PFSK-1 (cell line): ENCODE measurements at regions not wholly inside any gene's neighbourhood (a gene's known extent, or its start where the extent isn't known, plus 50 kb on each side); places are given as distances from the start of the nearest gene placed in this dataset.

ENCODE experiments used
- FOXP2 ChIP-seq: optimal IDR thresholded peaks from 2 replicates; pipeline ENCODE3; 2011; ENCODE audit warnings: borderline replicate concordance, control low read depth, inconsistent platforms; ENCODE audit not compliant: insufficient read depth; ENCODE audit errors: extremely low read length, extremely low read depth
- REST ChIP-seq, 2 experiments: IDR thresholded peaks; 2 replicates each; pipeline versions ENCODE4 v1.6.1 to v1.8.0; 2011 to 2012; ENCODE audit warnings: low read depth in 2 of 2, low read length in 2 of 2, control low read depth in 1 of 2, inconsistent platforms in 1 of 2, mild to moderate bottlenecking in 1 of 2, moderate library complexity in 1 of 2; ENCODE audit not compliant: insufficient read depth in 1 of 2
- SIN3A ChIP-seq: IDR thresholded peaks from 2 replicates; pipeline ENCODE4 v1.6.1; 2012; ENCODE audit warnings: mild to moderate bottlenecking, low read length, moderate library complexity, borderline replicate concordance; ENCODE audit not compliant: insufficient read depth
- TAF1 ChIP-seq: IDR thresholded peaks from 2 replicates; pipeline ENCODE4 v1.6.1; 2012; ENCODE audit warnings: low read length, control low read depth, borderline replicate concordance; ENCODE audit not compliant: insufficient read depth

- TF ChIP-seq TAF1, result no peak
- TF ChIP-seq FOXP2, result no peak
- TF ChIP-seq REST (IDR thresholded peaks at IDR 0.05; ENCODE audit: insufficient read depth in 1 of 2, low read depth in 2 of 2, low read length in 2 of 2), result no peak
- TF ChIP-seq SIN3A, result no peak
Observed at GRCh38 chr2:17302281-17302680, 216.0 kb downstream of the RAD51AP2 start.
